Right ventricle myocardium inferior (tissue), 1 donor: ENCODE measurements at regions not wholly inside any gene's neighbourhood (a gene's known extent, or its start where the extent isn't known, plus 50 kb on each side); places are given as distances from the start of the nearest gene placed in this dataset.
A peak's percentile ranks its signal among the peaks of the same experiment; 100 is the strongest.

ENCODE experiments used
- ATAC-seq: fragments of 200-7000 bp; cut with Tn5 transposase; one replicate; pipeline ENCODE4 v1.9.1; 2020; ENCODE audit warnings: mild to moderate bottlenecking, moderate library complexity
- DNase-seq: peaks from one replicate; pipeline ENCODE4 v3.0.0; 2021; ENCODE audit errors: missing footprints
- intact Hi-C: fragments of 100-400 bp; cut with DNase I; formaldehyde crosslinking; loops from one replicate; pipeline ENCODE4 v1.11.0; 2022
- donor health status: DM: no; HTN: yes; CAD: no; lungs with severe emphysema.

- intact Hi-C loops, result no loop called here
- ATAC-seq (no peak), DNase-seq (no peak)
These were observed 758.2 kb downstream of the TBC1D32 start for GRCh38 chr6:120576061-120576460.

- ATAC-seq (no peak), DNase-seq (no peak)
- intact Hi-C loops, result no loop called here
These were observed 764.6 kb downstream of the TBC1D32 start for GRCh38 chr6:120569714-120570113.

- intact Hi-C loops, result no loop called here
- DNase-seq (no peak), ATAC-seq (no peak)
These were observed 769.5 kb downstream of the TBC1D32 start for GRCh38 chr6:120564779-120565178.

GRCh38 chr6:120558294-120558693 is 776.0 kb downstream of the TBC1D32 start:
- intact Hi-C loops, result no loop called here
- ATAC-seq (no peak), DNase-seq (no peak)

- ATAC-seq (no peak), DNase-seq (no peak)
- intact Hi-C loops, result no loop called here
These were observed 776.7 kb downstream of the TBC1D32 start for GRCh38 chr6:120557554-120557953.

- intact Hi-C loops, result no loop called here
- no peak for DNase-seq
- no peak for ATAC-seq
These were observed 777.8 kb downstream of the TBC1D32 start for GRCh38 chr6:120556491-120556890.

GRCh38 chr6:120553353-120553752 is 780.9 kb downstream of the TBC1D32 start:
- intact Hi-C loops, result no loop called here
- ATAC-seq, result no peak
- no peak for DNase-seq

- no peak for DNase-seq
- intact Hi-C loops, result no loop called here
- ATAC-seq, result no peak
These were observed 788.9 kb downstream of the TBC1D32 start for GRCh38 chr6:120545353-120545752.

GRCh38 chr6:120534954-120535353 is 799.3 kb downstream of the TBC1D32 start:
- intact Hi-C loops, result no loop called here
- no peak for DNase-seq
- no peak for ATAC-seq

- DNase-seq (no peak), ATAC-seq (no peak)
- intact Hi-C loops, result no loop called here
These were observed 807.7 kb downstream of the TBC1D32 start for GRCh38 chr6:120526576-120526975.

GRCh38 chr6:120514544-120514943 is 819.7 kb downstream of the TBC1D32 start:
- ATAC-seq, result no peak
- intact Hi-C loops, result no loop called here
- no peak for DNase-seq

- no peak for DNase-seq
- ATAC-seq, result no peak
- intact Hi-C loops, result no loop called here
These were observed 822.6 kb downstream of the TBC1D32 start for GRCh38 chr6:120511712-120512111.

GRCh38 chr6:120498711-120499110 is 835.6 kb downstream of the TBC1D32 start:
- ATAC-seq, result no peak
- no peak for DNase-seq
- intact Hi-C loops, result no loop called here

GRCh38 chr6:120496661-120497060 is 837.6 kb downstream of the TBC1D32 start:
- intact Hi-C loops, result no loop called here
- no peak for DNase-seq
- ATAC-seq, result no peak

- DNase-seq (no peak), ATAC-seq (peak; percentile 13)
- intact Hi-C loops, result no loop called here
These were observed 840.8 kb downstream of the TBC1D32 start for GRCh38 chr6:120493505-120493904.

- ATAC-seq (no peak), DNase-seq (no peak)
- intact Hi-C loops, result no loop called here
These were observed 844.3 kb downstream of the TBC1D32 start for GRCh38 chr6:120489941-120490340.

- intact Hi-C loops, result no loop called here
- DNase-seq, result no peak
- ATAC-seq, result no peak
These were observed 850.1 kb downstream of the TBC1D32 start for GRCh38 chr6:120484146-120484545.

- intact Hi-C loops, result no loop called here
- ATAC-seq, result no peak
- no peak for DNase-seq
These were observed 855.6 kb downstream of the TBC1D32 start for GRCh38 chr6:120478650-120479049.

- intact Hi-C loops, result no loop called here
- no peak for DNase-seq
- ATAC-seq, result no peak
These were observed 860.5 kb downstream of the TBC1D32 start for GRCh38 chr6:120473804-120474203.

GRCh38 chr6:120468486-120468885 is 865.8 kb downstream of the TBC1D32 start:
- no peak for ATAC-seq
- DNase-seq, result no peak
- intact Hi-C loops, result no loop called here

GRCh38 chr6:120451508-120451907 is 882.8 kb downstream of the TBC1D32 start:
- ATAC-seq (peak; percentile 50), DNase-seq (no peak)
- intact Hi-C loops, result no loop called here

- intact Hi-C loops, result no loop called here
- no peak for ATAC-seq
- DNase-seq, result no peak
These were observed 886.7 kb downstream of the TBC1D32 start for GRCh38 chr6:120447605-120448004.
